GM19239 (cell line): ENCODE measurements at regions not wholly inside any gene's neighbourhood (a gene's known extent, or its start where the extent isn't known, plus 50 kb on each side); places are given as distances from the start of the nearest gene placed in this dataset.

Experiments used
- DNase-seq: peaks from one replicate; pipeline ENCODE4 v3.0.0; 2011; ENCODE audit warnings: low spot score; ENCODE audit not compliant: insufficient read length
- FAIRE-seq: peaks from 2 replicates; lab custom pipeline; 2011; peaks lifted over from hg19 to GRCh38; lab: Jason Lieb, UNC

GRCh38 chr4:83876047-83876446 lies 340.1 kb downstream of the GPAT3 start:
- DNase-seq (no peak), FAIRE-seq (no peak)

GRCh38 chr4:83875437-83875836 lies 339.5 kb downstream of the GPAT3 start:
- no peak for DNase-seq
- FAIRE-seq: no peak

GRCh38 chr4:83873996-83874395 lies 338.1 kb downstream of the GPAT3 start:
- no peak for DNase-seq
- no peak for FAIRE-seq

GRCh38 chr4:83870328-83870950 lies 334.5 kb downstream of the GPAT3 start:
- DNase-seq (no peak), FAIRE-seq (no peak)

GRCh38 chr4:83866834-83867621 lies 331.1 kb downstream of the GPAT3 start:
- FAIRE-seq (no peak), DNase-seq (no peak)

GRCh38 chr4:83865417-83866150 lies 329.7 kb downstream of the GPAT3 start:
- no peak for FAIRE-seq

GRCh38 chr4:83864097-83864817 lies 328.3 kb downstream of the GPAT3 start:
- no peak for FAIRE-seq
- no peak for DNase-seq

More at GRCh38 chr4:83865417-83866150, 329.7 kb downstream of the GPAT3 start:
- DNase-seq: no peak

- no peak for DNase-seq
- FAIRE-seq: no peak
These were observed 326.6 kb downstream of the GPAT3 start for GRCh38 chr4:83862471-83862870.

- FAIRE-seq (no peak), DNase-seq (no peak)
These were observed 324.3 kb downstream of the GPAT3 start for GRCh38 chr4:83860200-83860599.

GRCh38 chr4:83858131-83858530 lies 322.2 kb downstream of the GPAT3 start:
- no peak for FAIRE-seq
- no peak for DNase-seq

GRCh38 chr4:83855044-83855443 lies 319.1 kb downstream of the GPAT3 start:
- DNase-seq (no peak), FAIRE-seq (no peak)

- DNase-seq (no peak), FAIRE-seq (no peak)
These were observed 316.2 kb downstream of the GPAT3 start for GRCh38 chr4:83852085-83852451.

- FAIRE-seq: no peak
- DNase-seq: no peak
These were observed 315.6 kb downstream of the GPAT3 start for GRCh38 chr4:83851261-83852084.

GRCh38 chr4:83850435-83850834 lies 314.5 kb downstream of the GPAT3 start:
- no peak for FAIRE-seq

GRCh38 chr4:83846193-83846830 lies 310.4 kb downstream of the GPAT3 start:
- FAIRE-seq (no peak), DNase-seq (no peak)

More at GRCh38 chr4:83850435-83850834, 314.5 kb downstream of the GPAT3 start:
- no peak for DNase-seq

GRCh38 chr4:83839615-83840014 lies 303.7 kb downstream of the GPAT3 start:
- DNase-seq: no peak
- FAIRE-seq: no peak

GRCh38 chr4:83837614-83838308 lies 301.9 kb downstream of the GPAT3 start:
- FAIRE-seq: no peak

GRCh38 chr4:83833920-83834319 lies 298.0 kb downstream of the GPAT3 start:
- no peak for FAIRE-seq
- DNase-seq: no peak

More at GRCh38 chr4:83837614-83838308, 301.9 kb downstream of the GPAT3 start:
- no peak for DNase-seq
